Erythroblast (primary cell): ENCODE measurements at regions not wholly inside any gene's neighbourhood (a gene's known extent, or its start where the extent isn't known, plus 50 kb on each side); places are given as distances from the start of the nearest gene placed in this dataset.
A peak's percentile ranks its signal among the peaks of the same experiment; 100 is the strongest.
"Not testable (repeated sequence)": the region's sequence is repeated elsewhere in the genome, so short reads cannot be mapped to it uniquely, and the experiment has no call there.

Experiments
- DNase-seq, 2 experiments: peaks; one replicate each; lab custom pipeline; 2025; lab: John Stamatoyannopoulos, UW
- GATA1 ChIP-seq: IDR thresholded peaks from 2 replicates; pipeline ENCODE4 v1.6.1; 2011; ENCODE audit warnings: low read depth, mild to moderate bottlenecking, control low read depth, low read length, moderate library complexity
- POLR2A ChIP-seq: IDR thresholded peaks from 2 replicates; pipeline ENCODE4 v1.6.1; 2011; ENCODE audit warnings: mild to moderate bottlenecking, low read length

DNA sequence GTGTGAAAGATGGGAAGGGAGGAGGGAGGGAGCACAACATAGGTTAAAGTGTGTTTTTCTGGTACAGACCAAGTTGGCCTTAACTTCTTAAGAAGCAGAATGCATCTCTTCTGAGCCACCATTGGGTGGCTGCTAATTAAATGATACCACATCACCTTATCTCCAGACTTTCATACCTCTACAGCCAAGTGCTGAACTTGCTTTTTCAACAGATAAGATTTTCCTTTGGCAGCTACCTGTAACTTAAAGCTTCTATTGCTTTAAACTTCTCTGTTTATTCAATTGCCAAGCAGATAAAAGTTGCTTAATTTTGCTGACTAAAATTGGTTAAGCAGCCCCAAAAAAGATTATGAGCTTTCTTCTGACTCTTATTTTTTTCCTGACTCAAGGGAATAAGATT is 292.4 kb upstream of the SGO1 start:
- TF ChIP-seq GATA1 (no peak), POLR2A (no peak)
- no peak for DNase-seq

GRCh38 chr3:20464237-20464636 is 278.2 kb upstream of the SGO1 start:
- not testable (repeated sequence) for DNase-seq

- TF ChIP-seq GATA1, result no peak
- no peak for DNase-seq
Observed at GRCh38 chr3:20462723-20463122, 276.7 kb upstream of the SGO1 start.

DNA sequence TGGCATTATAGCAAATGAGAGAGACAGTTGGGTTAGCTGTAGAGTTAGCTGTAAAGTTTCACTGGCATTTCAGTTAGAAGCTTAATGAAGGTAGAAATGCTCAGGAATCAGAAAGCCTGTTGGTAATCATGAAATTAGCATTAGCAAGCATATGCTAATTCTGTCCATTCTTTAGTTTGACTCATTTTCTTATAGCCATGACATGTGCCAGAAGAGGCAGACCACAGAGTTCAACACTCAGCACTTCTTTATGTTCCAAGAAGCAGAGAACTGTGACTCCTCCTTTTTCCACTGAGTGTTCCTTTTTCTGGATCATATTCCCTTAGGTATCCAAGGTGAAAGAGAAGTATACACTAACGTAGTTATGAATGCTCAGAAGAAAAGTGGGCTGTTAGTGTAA is 276.2 kb upstream of the SGO1 start:
- TF ChIP-seq POLR2A (no peak), GATA1 (no peak)

GRCh38 chr3:20458994-20459716 is 273.1 kb upstream of the SGO1 start:
- peak; percentile 13 to 74 for DNase-seq
- TF ChIP-seq POLR2A (no peak), GATA1 (no peak)

More for the DNA sequence above, 276.2 kb upstream of the SGO1 start:
- no peak for DNase-seq

DNA sequence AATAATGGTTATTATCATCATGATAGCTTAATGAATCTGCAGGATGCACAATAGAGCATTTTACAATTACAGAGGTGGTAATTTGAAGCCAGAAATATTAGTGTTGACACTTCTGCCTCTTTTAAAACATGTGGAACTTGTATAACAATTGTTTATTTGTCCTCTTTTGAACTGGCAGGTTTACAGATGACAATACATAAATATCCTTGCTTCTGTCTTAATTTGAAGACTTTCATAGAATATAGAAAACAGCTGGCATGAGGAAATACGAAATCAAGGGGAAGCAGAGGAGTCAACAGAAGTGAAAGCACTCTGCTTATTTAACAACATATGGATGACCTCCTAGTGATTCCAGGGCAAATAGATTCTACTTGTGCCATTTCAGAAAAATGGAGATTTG is 270.5 kb upstream of the SGO1 start:
- TF ChIP-seq GATA1, result no peak
- no peak for TF ChIP-seq POLR2A

DNA sequence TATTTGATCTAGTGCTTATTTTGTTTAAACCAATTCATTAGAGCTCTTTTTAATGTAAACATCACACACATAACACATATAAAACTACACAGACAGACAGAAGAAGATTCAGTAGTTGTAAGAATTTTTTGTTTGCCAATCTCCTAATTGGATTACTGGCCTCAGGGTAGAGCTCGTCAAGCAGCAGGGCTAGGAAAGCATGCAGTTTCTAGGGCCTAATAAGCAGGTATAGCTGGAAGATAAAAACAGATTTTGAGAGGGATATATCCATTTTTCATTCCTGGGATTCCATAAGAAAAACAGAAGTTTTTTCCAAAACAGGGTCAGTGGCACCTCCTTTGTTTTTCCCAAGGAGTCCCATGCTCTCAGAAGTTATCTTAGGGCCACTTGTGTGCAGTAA is 265.2 kb upstream of the SGO1 start:
- TF ChIP-seq POLR2A (no peak), GATA1 (no peak)
- no peak for DNase-seq

More for the DNA sequence above, 270.5 kb upstream of the SGO1 start:
- DNase-seq, result no peak

DNA sequence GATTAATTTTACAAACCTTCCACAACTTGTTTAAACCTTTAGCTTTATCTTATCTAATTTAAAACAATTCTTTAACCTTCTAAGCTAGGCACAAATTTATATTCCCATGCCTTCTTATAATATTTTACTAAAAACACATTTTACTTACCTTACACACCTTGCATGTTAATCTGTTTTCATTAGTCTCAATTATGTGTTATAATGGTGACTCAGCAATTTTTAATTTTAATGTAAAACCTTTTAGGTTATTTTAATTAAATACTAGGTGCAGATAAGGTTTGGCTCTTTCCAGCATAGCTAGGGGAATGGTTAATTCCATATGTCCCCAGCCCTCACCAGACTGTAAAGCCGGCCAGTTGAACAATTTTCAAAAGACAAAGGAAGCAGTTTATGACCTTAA is 264.6 kb upstream of the SGO1 start:
- no peak for DNase-seq
- TF ChIP-seq GATA1 (no peak), POLR2A (no peak)

- TF ChIP-seq POLR2A (no peak), GATA1 (no peak)
- no peak for DNase-seq
Observed at GRCh38 chr3:20442846-20443245, 256.8 kb upstream of the SGO1 start.

GRCh38 chr3:20427268-20427667 is 241.3 kb upstream of the SGO1 start:
- DNase-seq, result not testable (repeated sequence)

- no peak for DNase-seq
- TF ChIP-seq GATA1 (no peak), POLR2A (no peak)
Observed at GRCh38 chr3:20425138-20425537, 239.1 kb upstream of the SGO1 start.

DNA sequence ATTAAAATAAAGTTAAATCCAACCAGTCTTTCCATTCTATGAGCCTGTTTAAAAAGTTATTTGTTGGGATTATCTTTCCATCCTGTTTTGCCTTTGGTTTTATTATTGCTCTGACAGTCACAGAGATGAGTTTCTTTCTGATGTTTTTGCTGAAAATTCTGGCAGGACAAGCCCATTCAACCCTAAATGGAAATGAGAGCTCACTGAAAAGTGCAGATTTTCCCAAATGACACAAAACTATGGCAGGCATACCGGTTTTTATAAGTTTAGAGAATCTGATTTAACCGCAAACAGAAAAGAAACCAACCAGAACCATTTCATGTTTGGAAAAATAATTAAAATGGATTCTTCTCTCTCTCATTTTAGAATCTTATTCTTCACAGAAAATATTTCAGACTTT is 238.1 kb upstream of the SGO1 start:
- no peak for DNase-seq
- TF ChIP-seq GATA1 (no peak), POLR2A (no peak)

- no peak for TF ChIP-seq GATA1
- no peak for TF ChIP-seq POLR2A
- DNase-seq, result no peak
Observed at GRCh38 chr3:20422391-20422790, 236.4 kb upstream of the SGO1 start.

GRCh38 chr3:20417388-20418108 is 231.5 kb upstream of the SGO1 start:
- DNase-seq, result no peak
- TF ChIP-seq POLR2A, result no peak
- TF ChIP-seq GATA1, result no peak

DNA sequence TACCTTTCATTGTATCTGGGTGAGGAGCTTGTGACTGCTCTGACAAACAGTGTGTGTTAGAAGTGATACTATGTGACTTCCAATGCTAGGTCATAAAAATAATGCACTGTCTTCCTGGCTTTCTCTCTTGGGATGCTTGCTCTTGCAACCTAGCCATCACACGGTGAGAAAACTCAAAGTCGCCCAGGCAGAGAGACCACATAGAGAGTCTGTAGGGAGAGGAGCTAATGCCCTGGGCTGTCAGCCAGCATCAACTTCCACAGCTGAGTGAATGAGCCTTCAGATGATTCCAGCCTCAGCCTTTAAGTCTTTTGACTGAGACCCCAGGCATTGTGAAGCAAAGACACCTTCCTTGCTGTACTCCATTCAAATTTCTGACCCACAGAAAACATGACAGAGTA is 220.6 kb upstream of the SGO1 start:
- DNase-seq, result no peak
- TF ChIP-seq POLR2A, result no peak
- TF ChIP-seq GATA1, result no peak
